Right lobe of liver (tissue), 4 donors: ENCODE measurements at regions not wholly inside any gene's neighbourhood (a gene's known extent, or its start where the extent isn't known, plus 50 kb on each side); places are given as distances from the start of the nearest gene placed in this dataset.
"Not testable (repeated sequence)": the region's sequence is repeated elsewhere in the genome, so short reads cannot be mapped to it uniquely, and the experiment has no call there.

Experiments used
- POLR2A ChIP-seq: fragments of 450-650 bp; IDR thresholded peaks from one replicate; pipeline ENCODE4 v1.6.1; 2017; ENCODE audit warnings: antibody characterized with exemption, mild to moderate bottlenecking
- TF ChIP-seq, protein P1 (sequence below), 4 donors: fragments of 200-600 bp in 3 of 4; fragments of 450-650 bp in 1 of 4; IDR thresholded peaks; one replicate each; pipeline versions ENCODE4 v1.5.1 to v1.8.0; 2016 to 2022; ENCODE audit warnings: antibody characterized with exemption in 4 of 4, mild to moderate bottlenecking in 2 of 4
- donor health status: DM: no; HTN: no; CAD: no.
- donor health status: DM: no; HTN: no; CAD: no.
- donor health status: DM: no; HTN: yes; CAD: no.

DNA sequence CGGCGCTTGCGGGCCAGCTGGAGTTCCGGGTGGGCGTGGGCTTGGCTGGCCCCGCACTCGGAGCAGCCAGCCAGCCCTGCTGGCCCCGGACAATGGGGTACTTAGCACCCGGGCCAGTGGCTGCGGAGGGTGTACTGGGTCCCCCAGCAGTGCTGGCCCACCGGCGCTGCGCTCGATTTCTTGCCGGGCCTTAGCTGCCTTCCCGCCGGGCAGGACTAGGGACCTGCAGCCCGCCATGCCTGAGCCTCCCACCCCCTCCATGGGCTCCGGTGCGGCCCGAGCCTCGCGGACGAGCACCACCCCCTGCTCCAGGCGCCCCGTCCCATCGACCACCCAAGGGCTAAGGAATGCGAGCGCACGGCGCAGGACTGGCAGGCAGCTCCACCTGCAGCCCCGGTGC lies 61.4 kb upstream of the CAPRIN1 start:
- TF ChIP-seq, protein P1, sequence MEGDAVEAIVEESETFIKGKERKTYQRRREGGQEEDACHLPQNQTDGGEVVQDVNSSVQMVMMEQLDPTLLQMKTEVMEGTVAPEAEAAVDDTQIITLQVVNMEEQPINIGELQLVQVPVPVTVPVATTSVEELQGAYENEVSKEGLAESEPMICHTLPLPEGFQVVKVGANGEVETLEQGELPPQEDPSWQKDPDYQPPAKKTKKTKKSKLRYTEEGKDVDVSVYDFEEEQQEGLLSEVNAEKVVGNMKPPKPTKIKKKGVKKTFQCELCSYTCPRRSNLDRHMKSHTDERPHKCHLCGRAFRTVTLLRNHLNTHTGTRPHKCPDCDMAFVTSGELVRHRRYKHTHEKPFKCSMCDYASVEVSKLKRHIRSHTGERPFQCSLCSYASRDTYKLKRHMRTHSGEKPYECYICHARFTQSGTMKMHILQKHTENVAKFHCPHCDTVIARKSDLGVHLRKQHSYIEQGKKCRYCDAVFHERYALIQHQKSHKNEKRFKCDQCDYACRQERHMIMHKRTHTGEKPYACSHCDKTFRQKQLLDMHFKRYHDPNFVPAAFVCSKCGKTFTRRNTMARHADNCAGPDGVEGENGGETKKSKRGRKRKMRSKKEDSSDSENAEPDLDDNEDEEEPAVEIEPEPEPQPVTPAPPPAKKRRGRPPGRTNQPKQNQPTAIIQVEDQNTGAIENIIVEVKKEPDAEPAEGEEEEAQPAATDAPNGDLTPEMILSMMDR (IDR thresholded peaks at IDR 0.05): not testable (repeated sequence)
- not testable (repeated sequence) for TF ChIP-seq POLR2A
